ENCODE measurements at regions not wholly inside any gene's neighbourhood (a gene's known extent, or its start where the extent isn't known, plus 50 kb on each side); places are given as distances from the start of the nearest gene placed in this dataset.

DNA sequence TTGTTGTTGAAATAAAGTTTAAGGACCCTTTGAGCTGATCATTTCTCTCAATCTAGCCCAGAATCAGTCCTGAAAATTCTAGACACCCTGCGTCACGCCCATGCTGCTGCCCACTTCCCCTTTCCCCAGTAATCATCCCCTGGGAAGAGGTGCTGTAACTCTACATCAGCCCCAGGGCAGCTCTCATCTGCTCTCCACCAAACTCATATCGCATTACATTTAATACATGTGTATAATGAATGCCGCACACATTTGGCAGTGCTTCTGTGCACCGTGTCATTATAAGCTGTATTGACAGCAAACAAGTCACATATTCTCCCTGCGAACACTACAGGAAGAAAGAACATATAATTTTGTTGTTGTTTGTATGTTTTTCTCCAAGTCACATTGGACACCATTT, 539.7 kb upstream of the DAB1 start:
- TF ChIP-seq, protein P1, sequence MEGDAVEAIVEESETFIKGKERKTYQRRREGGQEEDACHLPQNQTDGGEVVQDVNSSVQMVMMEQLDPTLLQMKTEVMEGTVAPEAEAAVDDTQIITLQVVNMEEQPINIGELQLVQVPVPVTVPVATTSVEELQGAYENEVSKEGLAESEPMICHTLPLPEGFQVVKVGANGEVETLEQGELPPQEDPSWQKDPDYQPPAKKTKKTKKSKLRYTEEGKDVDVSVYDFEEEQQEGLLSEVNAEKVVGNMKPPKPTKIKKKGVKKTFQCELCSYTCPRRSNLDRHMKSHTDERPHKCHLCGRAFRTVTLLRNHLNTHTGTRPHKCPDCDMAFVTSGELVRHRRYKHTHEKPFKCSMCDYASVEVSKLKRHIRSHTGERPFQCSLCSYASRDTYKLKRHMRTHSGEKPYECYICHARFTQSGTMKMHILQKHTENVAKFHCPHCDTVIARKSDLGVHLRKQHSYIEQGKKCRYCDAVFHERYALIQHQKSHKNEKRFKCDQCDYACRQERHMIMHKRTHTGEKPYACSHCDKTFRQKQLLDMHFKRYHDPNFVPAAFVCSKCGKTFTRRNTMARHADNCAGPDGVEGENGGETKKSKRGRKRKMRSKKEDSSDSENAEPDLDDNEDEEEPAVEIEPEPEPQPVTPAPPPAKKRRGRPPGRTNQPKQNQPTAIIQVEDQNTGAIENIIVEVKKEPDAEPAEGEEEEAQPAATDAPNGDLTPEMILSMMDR (IDR thresholded peaks at IDR 0.05) = no peak
- TF ChIP-seq POLR2A (IDR thresholded peaks at IDR 0.05) = no peak
